ENCODE measurements at regions not wholly inside any gene's neighbourhood (a gene's known extent, or its start where the extent isn't known, plus 50 kb on each side); places are given as distances from the start of the nearest gene placed in this dataset.
A peak's percentile ranks its signal among the peaks of the same experiment; 100 is the strongest.

- no peak for TF ChIP-seq GATA3 (IDR thresholded peaks at IDR 0.05; ENCODE audit: low read depth, low read length)
Observed at GRCh38 chr18:25538175-25538922, 186.4 kb upstream of the ZNF521 start.

- TF ChIP-seq GATA2 (IDR thresholded peaks at IDR 0.05; ENCODE audit: low read depth, low read length), result no peak
- no peak for TF ChIP-seq GATA3 (IDR thresholded peaks at IDR 0.05; ENCODE audit: low read depth, low read length)
Observed at GRCh38 chr18:25535495-25535894, 183.5 kb upstream of the ZNF521 start.

- TF ChIP-seq GATA2 (IDR thresholded peaks at IDR 0.05; ENCODE audit: low read depth, low read length), result no peak
- TF ChIP-seq GATA3 (IDR thresholded peaks at IDR 0.05; ENCODE audit: low read depth, low read length), result no peak
Observed at GRCh38 chr18:25534401-25534800, 182.4 kb upstream of the ZNF521 start.

- TF ChIP-seq GATA2 (IDR thresholded peaks at IDR 0.05; ENCODE audit: low read depth, low read length) (no peak), GATA3 (IDR thresholded peaks at IDR 0.05; ENCODE audit: low read depth, low read length) (no peak)
Observed at GRCh38 chr18:25533218-25533617, 181.3 kb upstream of the ZNF521 start.

GRCh38 chr18:25531207-25531606, 179.2 kb upstream of the ZNF521 start:
- TF ChIP-seq GATA2 (IDR thresholded peaks at IDR 0.05; ENCODE audit: low read depth, low read length) (no peak), GATA3 (IDR thresholded peaks at IDR 0.05; ENCODE audit: low read depth, low read length) (no peak)

- no peak for TF ChIP-seq GATA2 (IDR thresholded peaks at IDR 0.05; ENCODE audit: low read depth, low read length)
Observed at GRCh38 chr18:25518716-25519053, 166.7 kb upstream of the ZNF521 start.

- TF ChIP-seq GATA2 (IDR thresholded peaks at IDR 0.05; ENCODE audit: low read depth, low read length) (no peak), GATA3 (IDR thresholded peaks at IDR 0.05; ENCODE audit: low read depth, low read length) (no peak)
Observed at GRCh38 chr18:25517881-25518715, 166.1 kb upstream of the ZNF521 start.

- TF ChIP-seq GATA3 (IDR thresholded peaks at IDR 0.05; ENCODE audit: low read depth, low read length), result no peak
- TF ChIP-seq GATA2 (IDR thresholded peaks at IDR 0.05; ENCODE audit: low read depth, low read length), result no peak
Observed at GRCh38 chr18:25516747-25517498, 165.0 kb upstream of the ZNF521 start.

GRCh38 chr18:25516121-25516520, 164.2 kb upstream of the ZNF521 start:
- no peak for TF ChIP-seq GATA3 (IDR thresholded peaks at IDR 0.05; ENCODE audit: low read depth, low read length)
- TF ChIP-seq GATA2 (IDR thresholded peaks at IDR 0.05; ENCODE audit: low read depth, low read length), result no peak

- TF ChIP-seq GATA3 (IDR thresholded peaks at IDR 0.05; ENCODE audit: low read depth, low read length) (no peak), GATA2 (IDR thresholded peaks at IDR 0.05; ENCODE audit: low read depth, low read length) (no peak)
Observed at GRCh38 chr18:25510096-25510495, 158.1 kb upstream of the ZNF521 start.

GRCh38 chr18:25503567-25504081, 151.7 kb upstream of the ZNF521 start:
- TF ChIP-seq GATA3 (IDR thresholded peaks at IDR 0.05; ENCODE audit: low read depth, low read length), result no peak
- 0 out of 2 replicates have a peak, but pooled peaks have one; percentile 4 for TF ChIP-seq GATA2 (IDR thresholded peaks at IDR 0.05; ENCODE audit: low read depth, low read length)

- no peak for TF ChIP-seq GATA3 (IDR thresholded peaks at IDR 0.05; ENCODE audit: low read depth, low read length)
- TF ChIP-seq GATA2 (IDR thresholded peaks at IDR 0.05; ENCODE audit: low read depth, low read length), result no peak
Observed at GRCh38 chr18:25497151-25497794, 145.3 kb upstream of the ZNF521 start.

GRCh38 chr18:25496544-25496943, 144.6 kb upstream of the ZNF521 start:
- no peak for TF ChIP-seq GATA2 (IDR thresholded peaks at IDR 0.05; ENCODE audit: low read depth, low read length)
- no peak for TF ChIP-seq GATA3 (IDR thresholded peaks at IDR 0.05; ENCODE audit: low read depth, low read length)

GRCh38 chr18:25495606-25496005, 143.6 kb upstream of the ZNF521 start:
- TF ChIP-seq GATA3 (IDR thresholded peaks at IDR 0.05; ENCODE audit: low read depth, low read length), result no peak
- no peak for TF ChIP-seq GATA2 (IDR thresholded peaks at IDR 0.05; ENCODE audit: low read depth, low read length)

Data from SH-SY5Y (cell line).